ENCODE measurements at regions not wholly inside any gene's neighbourhood (a gene's known extent, or its start where the extent isn't known, plus 50 kb on each side); places are given as distances from the start of the nearest gene placed in this dataset.

DNA sequence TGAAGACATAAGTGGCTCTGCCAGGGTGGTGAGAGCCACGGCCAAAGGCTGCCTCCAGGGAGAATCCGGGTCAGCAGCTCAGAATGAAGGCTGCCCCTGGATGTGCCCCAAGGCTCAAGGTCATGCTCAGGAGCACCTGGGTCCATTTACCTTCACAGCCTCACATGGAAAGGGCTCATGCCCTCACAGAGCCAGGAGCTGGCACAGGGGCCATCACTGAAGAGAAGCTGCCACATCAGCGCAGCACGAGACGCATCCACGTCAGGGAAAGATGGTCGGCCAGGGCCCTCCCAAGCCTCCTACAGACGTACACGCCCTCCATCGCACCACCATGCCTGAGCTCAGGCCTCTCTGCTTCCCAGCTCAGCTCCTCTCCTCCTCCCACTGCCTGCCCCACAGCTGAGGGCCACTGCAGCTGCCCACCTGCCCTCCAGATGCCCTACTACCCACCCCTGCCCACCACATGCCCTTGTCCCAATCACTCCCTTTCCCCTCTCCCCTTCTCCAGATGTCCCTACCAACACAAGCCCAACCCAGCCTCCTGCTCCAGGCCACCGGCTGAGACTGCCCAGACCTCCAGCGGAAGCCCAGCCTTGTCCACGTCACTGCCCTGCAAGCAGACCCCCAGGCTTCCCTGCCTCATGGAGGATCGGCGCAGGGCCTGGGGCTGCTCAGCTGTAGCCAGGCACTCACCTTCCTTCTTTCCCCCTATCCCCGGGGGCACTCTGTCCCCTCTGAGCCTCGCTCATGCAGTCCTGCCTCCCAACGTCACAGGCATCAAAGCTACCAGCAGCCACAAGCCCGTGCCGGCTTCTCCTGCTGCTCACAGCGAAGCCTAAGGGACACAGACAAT is 144.1 kb downstream of the SHANK2 start:
- Histone ChIP-seq H3F3A (ENCODE audit: low read depth) (no peaks in the 10 kb centered on the region), H2AFZ (ENCODE audit: low read length) (no peak overlapping the region), H3K9ac (ENCODE audit: low read depth, low read length, poor library complexity, severe bottlenecking) (no peak overlapping the region), H3K4me1 (ENCODE audit: insufficient read depth, low read length, poor library complexity, severe bottlenecking) (no peaks in the 10 kb centered on the region), H3K9me2 (replicated peaks; ENCODE audit: low read depth, low read length) (no peaks in the 10 kb centered on the region), H3K9me3 (ENCODE audit: insufficient read depth, low read depth, low read length) (peaks cover 3% of the 10 kb centered on the region; the same call in 1 of the 2 replicates), H3K27me3 (ENCODE audit: insufficient read depth, low read length, poor library complexity, severe bottlenecking) (no peaks in the 10 kb centered on the region), H3K4me3 (ENCODE audit: low read length, poor library complexity, severe bottlenecking) (no peak overlapping the region), H3K4me2 (ENCODE audit: low read depth, low read length, poor library complexity, severe bottlenecking) (no peak overlapping the region), H3K36me3 (ENCODE audit: insufficient read depth, low read length) (no peaks in the 10 kb centered on the region), H4K20me1 (ENCODE audit: insufficient read depth, low read length, poor library complexity, severe bottlenecking) (no peaks in the 10 kb centered on the region), H3K79me2 (ENCODE audit: insufficient read depth, low read length) (no peaks in the 10 kb centered on the region)
- no peak for TF ChIP-seq EZH2phosphoT487 (IDR thresholded peaks at IDR 0.05; ENCODE audit: borderline replicate concordance)
- TF ChIP-seq, protein P1, sequence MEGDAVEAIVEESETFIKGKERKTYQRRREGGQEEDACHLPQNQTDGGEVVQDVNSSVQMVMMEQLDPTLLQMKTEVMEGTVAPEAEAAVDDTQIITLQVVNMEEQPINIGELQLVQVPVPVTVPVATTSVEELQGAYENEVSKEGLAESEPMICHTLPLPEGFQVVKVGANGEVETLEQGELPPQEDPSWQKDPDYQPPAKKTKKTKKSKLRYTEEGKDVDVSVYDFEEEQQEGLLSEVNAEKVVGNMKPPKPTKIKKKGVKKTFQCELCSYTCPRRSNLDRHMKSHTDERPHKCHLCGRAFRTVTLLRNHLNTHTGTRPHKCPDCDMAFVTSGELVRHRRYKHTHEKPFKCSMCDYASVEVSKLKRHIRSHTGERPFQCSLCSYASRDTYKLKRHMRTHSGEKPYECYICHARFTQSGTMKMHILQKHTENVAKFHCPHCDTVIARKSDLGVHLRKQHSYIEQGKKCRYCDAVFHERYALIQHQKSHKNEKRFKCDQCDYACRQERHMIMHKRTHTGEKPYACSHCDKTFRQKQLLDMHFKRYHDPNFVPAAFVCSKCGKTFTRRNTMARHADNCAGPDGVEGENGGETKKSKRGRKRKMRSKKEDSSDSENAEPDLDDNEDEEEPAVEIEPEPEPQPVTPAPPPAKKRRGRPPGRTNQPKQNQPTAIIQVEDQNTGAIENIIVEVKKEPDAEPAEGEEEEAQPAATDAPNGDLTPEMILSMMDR (conservative IDR thresholded peaks at IDR 0.05; ENCODE audit: low read length) = no peak

DNA sequence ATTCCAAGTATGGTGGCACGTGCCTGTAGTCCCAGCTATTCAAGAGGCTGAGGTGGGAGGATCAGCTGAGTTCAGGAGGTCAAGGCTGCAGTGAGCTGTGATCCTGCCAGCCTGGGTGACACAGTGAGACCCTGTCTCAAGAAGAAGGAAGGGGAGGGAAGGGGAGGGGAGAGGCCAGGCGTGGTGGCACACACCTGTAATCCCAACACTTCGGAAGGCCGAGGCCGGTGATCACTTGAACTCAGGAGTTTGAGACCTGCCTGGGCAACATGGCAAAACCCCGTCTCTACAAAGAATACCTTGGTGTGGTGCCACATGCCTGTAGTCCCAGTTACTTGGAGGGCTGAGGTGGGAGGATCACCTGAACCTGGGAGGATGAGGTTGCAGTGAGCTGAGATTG is 145.7 kb downstream of the SHANK2 start:
- no peaks in the 10 kb centered on the region for H3F3A ChIP-seq (ENCODE audit: low read depth)
- H3K9me2 ChIP-seq (replicated peaks; ENCODE audit: low read depth, low read length) = no peaks in the 10 kb centered on the region
- no peak overlapping the region for H3K4me2 ChIP-seq (ENCODE audit: low read depth, low read length, poor library complexity, severe bottlenecking)
- no peak for TF ChIP-seq EZH2phosphoT487 (IDR thresholded peaks at IDR 0.05; ENCODE audit: borderline replicate concordance)
- TF ChIP-seq, protein P1 (conservative IDR thresholded peaks at IDR 0.05; ENCODE audit: low read length) = no peak
- no peak overlapping the region for H3K9ac ChIP-seq (ENCODE audit: low read depth, low read length, poor library complexity, severe bottlenecking)
- H3K4me1 ChIP-seq (ENCODE audit: insufficient read depth, low read length, poor library complexity, severe bottlenecking) = no peaks in the 10 kb centered on the region
- H2AFZ ChIP-seq (ENCODE audit: low read length) = no peak overlapping the region
- no peaks in the 10 kb centered on the region for H4K20me1 ChIP-seq (ENCODE audit: insufficient read depth, low read length, poor library complexity, severe bottlenecking)
- no peaks in the 10 kb centered on the region for H3K36me3 ChIP-seq (ENCODE audit: insufficient read depth, low read length)
- no peaks in the 10 kb centered on the region for H3K79me2 ChIP-seq (ENCODE audit: insufficient read depth, low read length)
- H3K9me3 ChIP-seq (ENCODE audit: insufficient read depth, low read depth, low read length) = peaks cover 5% of the 10 kb centered on the region; the same call in 1 of the 2 replicates
- H3K27me3 ChIP-seq (ENCODE audit: insufficient read depth, low read length, poor library complexity, severe bottlenecking) = no peaks in the 10 kb centered on the region
- H3K4me3 ChIP-seq (ENCODE audit: low read length, poor library complexity, severe bottlenecking) = no peak overlapping the region

- H3F3A ChIP-seq (ENCODE audit: low read depth) = no peaks in the 10 kb centered on the region
- TF ChIP-seq, protein P1 (conservative IDR thresholded peaks at IDR 0.05; ENCODE audit: low read length) = no peak
- no peaks in the 10 kb centered on the region for H3K27me3 ChIP-seq (ENCODE audit: insufficient read depth, low read length, poor library complexity, severe bottlenecking)
- peaks cover 5% of the 10 kb centered on the region; the same call in 1 of the 2 replicates for H3K9me3 ChIP-seq (ENCODE audit: insufficient read depth, low read depth, low read length)
- no peak overlapping the region for H3K9ac ChIP-seq (ENCODE audit: low read depth, low read length, poor library complexity, severe bottlenecking)
- H3K4me1 ChIP-seq (ENCODE audit: insufficient read depth, low read length, poor library complexity, severe bottlenecking) = no peaks in the 10 kb centered on the region
- H4K20me1 ChIP-seq (ENCODE audit: insufficient read depth, low read length, poor library complexity, severe bottlenecking) = no peaks in the 10 kb centered on the region
- H3K79me2 ChIP-seq (ENCODE audit: insufficient read depth, low read length) = no peaks in the 10 kb centered on the region
- no peaks in the 10 kb centered on the region for H3K36me3 ChIP-seq (ENCODE audit: insufficient read depth, low read length)
- H3K9me2 ChIP-seq (replicated peaks; ENCODE audit: low read depth, low read length) = no peaks in the 10 kb centered on the region
- H3K4me3 ChIP-seq (ENCODE audit: low read length, poor library complexity, severe bottlenecking) = no peak overlapping the region
- H3K4me2 ChIP-seq (ENCODE audit: low read depth, low read length, poor library complexity, severe bottlenecking) = no peak overlapping the region
- no peak overlapping the region for H2AFZ ChIP-seq (ENCODE audit: low read length)
Measured at GRCh38 chr11:71103266-71103665, 149.1 kb downstream of the SHANK2 start.
